DMS53 treated with DMSO at 0.1 percent for 48 hours (cell line): ENCODE measurements at regions not wholly inside any gene's neighbourhood (a gene's known extent, or its start where the extent isn't known, plus 50 kb on each side); places are given as distances from the start of the nearest gene placed in this dataset.
"Not testable (repeated sequence)": the region's sequence is repeated elsewhere in the genome, so short reads cannot be mapped to it uniquely, and the experiment has no call there.

Experiments used
- DNase-seq: peaks from one replicate; lab custom pipeline; 2025; ENCODE audit not compliant: unreplicated experiment; lab: John Stamatoyannopoulos, UW

- no peak for DNase-seq
Measured at GRCh38 chr4:12956026-12956425, 528.1 kb downstream of the RAB28 start.

DNA sequence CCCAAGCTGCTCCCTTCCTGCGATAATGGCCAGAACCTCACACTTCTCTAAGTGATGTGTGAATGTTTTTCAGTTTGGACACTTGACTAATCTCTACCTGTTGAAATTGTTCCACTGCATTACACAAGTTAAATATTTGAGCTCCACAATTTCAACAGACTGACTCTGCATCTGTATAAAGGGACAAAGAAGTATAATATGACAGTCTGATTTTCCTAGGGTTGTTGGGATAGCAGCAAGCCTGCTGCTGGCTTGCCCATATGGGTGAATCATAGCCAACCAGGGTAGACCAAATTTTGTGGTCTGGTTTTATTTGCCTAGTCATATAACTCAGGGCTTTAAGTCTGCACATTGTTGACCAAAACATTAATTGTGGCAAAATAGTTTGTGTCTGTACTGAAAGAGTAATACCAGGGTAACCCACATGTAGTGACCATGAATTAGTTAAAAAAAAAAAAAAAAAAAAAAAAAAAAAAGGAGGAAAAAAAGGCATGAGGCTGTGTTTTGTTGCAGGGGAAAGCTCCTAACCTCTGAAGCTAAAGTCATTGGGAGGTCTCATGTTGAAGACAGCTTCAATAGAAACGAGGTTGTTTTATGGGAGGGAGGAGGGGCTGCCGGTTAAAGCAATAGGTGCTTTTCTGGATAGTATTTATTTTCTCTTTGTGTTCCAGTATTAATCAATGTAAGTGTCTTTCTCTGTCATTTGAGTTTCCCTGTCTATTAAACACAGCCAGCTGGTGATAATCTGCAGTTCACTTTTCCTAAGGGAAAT, 534.2 kb downstream of the RAB28 start:
- peak; percentile 97 for DNase-seq

DNA sequence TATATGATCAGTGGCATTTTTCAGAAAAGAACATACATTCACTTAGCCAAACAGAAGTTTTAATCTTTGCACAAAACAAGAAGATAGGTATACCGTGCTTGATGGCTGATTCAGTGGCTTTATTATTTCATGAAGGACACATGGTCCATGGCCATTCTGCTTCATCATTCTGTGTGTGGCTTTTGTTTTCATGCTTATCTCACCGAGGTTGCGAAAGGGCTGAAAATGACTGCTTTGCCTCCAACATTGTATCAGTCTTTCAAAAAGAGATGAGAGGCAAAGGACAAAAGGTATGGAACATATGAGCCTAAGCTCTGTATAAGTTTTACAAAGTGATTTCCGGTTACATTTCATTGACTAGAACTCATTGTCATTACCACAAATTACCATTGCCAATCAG, 541.1 kb downstream of the RAB28 start:
- no peak for DNase-seq

GRCh38 chr4:12933760-12934221, 550.3 kb downstream of the RAB28 start:
- DNase-seq = no peak

DNA sequence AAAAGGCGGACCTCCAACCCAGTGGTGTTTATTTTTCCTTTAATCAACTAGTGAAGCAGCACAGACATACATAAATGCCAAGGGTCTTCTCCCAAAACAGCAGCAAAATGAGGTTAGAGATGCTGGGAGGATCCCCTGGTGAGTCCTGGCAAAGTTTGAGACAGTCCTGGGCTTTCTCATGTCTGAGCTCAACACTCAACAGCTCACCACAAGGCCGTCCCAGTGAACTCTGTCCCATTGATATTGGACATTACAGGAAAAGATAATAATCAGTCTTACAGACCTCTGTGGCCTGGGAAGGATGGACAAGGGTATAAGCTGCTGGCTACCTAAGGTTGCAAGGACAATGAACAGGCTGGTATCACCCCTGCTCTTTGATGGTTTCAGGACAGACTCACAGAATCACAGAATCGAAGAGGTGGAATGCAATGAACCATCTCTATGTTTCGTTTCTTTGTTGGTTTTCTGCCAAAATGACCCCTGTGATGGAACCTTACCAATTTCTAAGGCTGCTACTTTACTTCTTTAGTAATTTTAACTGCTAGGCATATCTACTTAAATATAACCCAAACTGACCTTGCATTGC, 551.8 kb downstream of the RAB28 start:
- DNase-seq = no peak

GRCh38 chr4:12929784-12930183, 554.4 kb downstream of the RAB28 start:
- DNase-seq = no peak

DNA sequence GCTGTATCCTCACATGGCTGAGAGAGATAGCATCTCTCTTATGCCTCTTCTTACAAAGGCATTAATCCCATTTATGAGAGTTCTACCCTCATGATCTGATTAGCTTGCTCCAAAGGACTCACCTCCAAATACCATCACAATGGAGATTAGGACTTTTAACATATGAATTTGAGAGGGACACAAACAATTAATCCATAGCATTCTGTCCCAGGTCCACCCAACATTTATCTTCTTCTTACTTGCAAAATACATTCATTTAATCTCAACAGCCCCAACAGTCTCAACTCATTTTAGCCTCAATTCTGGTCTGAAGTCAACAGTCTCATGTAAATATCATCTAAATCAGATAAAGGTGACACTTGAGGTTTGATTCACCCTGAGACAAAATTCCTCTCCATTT, 555.4 kb downstream of the RAB28 start:
- no peak for DNase-seq

DNA sequence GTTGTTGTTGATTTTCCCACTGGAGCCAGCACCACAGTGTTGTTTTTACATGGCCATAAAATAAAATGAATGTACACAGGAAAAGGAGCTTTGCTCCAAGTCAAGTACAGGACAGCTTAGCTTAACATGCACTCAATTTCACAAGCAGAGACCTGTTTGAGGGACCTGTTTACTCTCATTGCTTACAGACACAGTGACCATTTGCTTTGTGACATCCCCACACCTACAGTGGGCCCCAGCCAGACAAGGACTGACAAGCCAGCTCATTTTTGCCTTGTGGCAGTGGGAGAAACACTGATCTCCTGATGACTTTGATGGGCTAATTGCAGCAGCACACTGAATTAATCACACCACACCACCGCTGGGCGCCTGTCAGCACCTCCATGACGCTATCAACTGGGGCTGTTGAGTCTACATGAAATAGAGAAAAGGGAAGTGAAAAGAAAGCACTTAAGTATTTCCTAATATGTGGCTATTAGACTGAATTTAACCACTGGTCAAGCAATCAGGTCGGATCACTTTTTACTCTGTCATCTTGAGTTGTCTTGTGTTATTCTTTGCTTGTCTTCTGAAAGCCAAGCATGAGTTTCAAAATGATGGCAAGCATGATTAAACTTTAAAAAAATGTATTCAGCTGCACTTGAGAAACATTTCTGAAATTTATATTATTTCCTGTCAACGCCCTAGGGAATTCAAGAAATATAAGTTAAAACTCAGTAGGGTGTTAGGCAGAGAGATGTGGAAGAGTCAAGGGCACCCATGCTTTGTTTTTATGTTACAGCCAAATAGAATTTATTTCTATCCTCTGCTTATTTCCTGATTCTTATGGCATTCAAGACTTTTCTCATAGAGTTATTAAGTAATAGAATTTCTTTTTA, 557.7 kb downstream of the RAB28 start:
- DNase-seq = no peak

- DNase-seq = no peak
Measured at GRCh38 chr4:12924728-12925320, 559.3 kb downstream of the RAB28 start.

DNA sequence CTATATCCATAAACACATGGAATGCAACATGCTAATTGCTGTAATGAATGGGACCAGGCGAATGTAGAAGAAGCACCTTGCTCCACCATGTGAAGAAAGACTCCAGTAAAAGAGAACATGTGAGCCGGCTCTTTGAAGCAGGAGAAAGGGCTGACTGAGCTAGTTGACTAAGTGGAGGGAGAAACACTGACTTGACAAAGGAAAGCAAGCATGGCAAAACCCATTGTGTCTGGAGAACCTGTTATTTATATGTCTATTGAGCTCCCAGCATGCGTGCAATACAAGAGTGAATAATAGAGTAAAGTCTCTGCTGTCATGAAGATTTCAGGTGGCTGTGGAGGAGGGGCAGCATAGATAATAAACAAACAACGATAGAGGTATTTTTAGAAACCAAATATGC, 559.9 kb downstream of the RAB28 start:
- DNase-seq = no peak

- no peak for DNase-seq
Measured at GRCh38 chr4:12912896-12913418, 571.2 kb downstream of the RAB28 start.

GRCh38 chr4:12911750-12912358, 572.3 kb downstream of the RAB28 start:
- no peak for DNase-seq

GRCh38 chr4:12903640-12904039, 580.5 kb downstream of the RAB28 start:
- not testable (repeated sequence) for DNase-seq

- DNase-seq = no peak
Measured at GRCh38 chr4:12902735-12903134, 581.4 kb downstream of the RAB28 start.

DNA sequence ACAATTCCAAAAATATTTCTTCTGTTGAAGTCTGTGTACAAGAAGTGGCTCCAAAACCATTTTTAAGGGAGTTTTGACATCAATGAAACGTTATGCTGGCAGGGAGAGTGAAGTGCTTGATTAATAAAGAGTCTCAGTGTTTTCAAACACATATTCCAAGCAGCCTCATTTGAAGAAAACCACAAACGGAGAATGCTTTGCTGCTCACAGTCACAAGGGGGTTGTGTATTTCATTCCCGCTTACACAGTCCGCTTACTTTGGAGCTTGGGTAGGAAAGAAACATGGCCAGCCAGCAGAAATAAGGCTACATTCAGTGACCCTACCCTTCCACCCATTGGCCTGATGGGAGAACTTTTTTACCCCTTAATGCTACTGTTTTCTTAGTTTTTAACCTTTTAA, 586.2 kb downstream of the RAB28 start:
- no peak for DNase-seq

DNA sequence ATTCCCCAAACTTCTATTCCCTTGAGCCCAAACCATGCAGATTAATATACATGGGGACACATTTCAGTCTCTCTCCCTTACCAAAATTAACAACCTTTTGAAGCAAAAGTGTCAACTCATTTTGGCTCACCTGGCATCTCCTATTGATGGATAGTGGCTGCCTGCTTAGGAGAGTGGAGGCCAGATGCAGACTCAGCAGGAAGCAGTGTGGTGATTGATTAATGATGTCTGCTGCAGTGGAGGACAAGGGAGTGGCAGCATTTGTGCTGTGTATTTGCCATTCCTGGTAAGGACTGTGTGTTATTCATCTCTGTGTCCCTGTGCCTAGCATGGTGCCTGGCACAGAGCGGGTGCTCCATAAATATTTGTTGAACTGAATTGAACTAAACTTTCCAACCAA, 590.1 kb downstream of the RAB28 start:
- no peak for DNase-seq

- DNase-seq = no peak
Measured at GRCh38 chr4:12889054-12889453, 595.1 kb downstream of the RAB28 start.

GRCh38 chr4:12884846-12885796, 599.0 kb downstream of the RAB28 start:
- DNase-seq = no peak

GRCh38 chr4:12881945-12882584, 602.1 kb downstream of the RAB28 start:
- peak; percentile 58 for DNase-seq
